SW480 (cell line): ENCODE measurements at regions not wholly inside any gene's neighbourhood (a gene's known extent, or its start where the extent isn't known, plus 50 kb on each side); places are given as distances from the start of the nearest gene placed in this dataset.
A peak's percentile ranks its signal among the peaks of the same experiment; 100 is the strongest.

Experiments
- DNase-seq: peaks from one replicate; pipeline ENCODE4 v3.0.0-alpha.2; 2016; ENCODE audit warnings: low spot score

- DNase-seq, result no peak
Measured at GRCh38 chr1:170864876-170865538, 70.3 kb upstream of the MROH9 start.

GRCh38 chr1:170866646-170867045 is 68.7 kb upstream of the MROH9 start:
- no peak for DNase-seq

GRCh38 chr1:170871868-170872267 is 63.5 kb upstream of the MROH9 start:
- DNase-seq, result no peak

- no peak for DNase-seq
Measured at GRCh38 chr1:170872663-170873062, 62.7 kb upstream of the MROH9 start.

GRCh38 chr1:170874671-170875070 is 60.7 kb upstream of the MROH9 start:
- DNase-seq, result no peak

- DNase-seq, result peak; percentile 54
Measured at GRCh38 chr1:170881268-170882265, 53.8 kb upstream of the MROH9 start.
